ENCODE measurements at regions not wholly inside any gene's neighbourhood (a gene's known extent, or its start where the extent isn't known, plus 50 kb on each side); places are given as distances from the start of the nearest gene placed in this dataset.

- TF ChIP-seq ZHX2 (IDR thresholded peaks at IDR 0.05; ENCODE audit: low read depth): no peak
- TF ChIP-seq ZHX2 (CRISPR knock-in tag; IDR thresholded peaks at IDR 0.05; ENCODE audit: borderline replicate concordance): no peak
- peak; percentile 92 for TF ChIP-seq SAP130 (CRISPR knock-in tag; IDR thresholded peaks at IDR 0.05; ENCODE audit: low read depth)
- no peak for TF ChIP-seq KAT2B (IDR thresholded peaks at IDR 0.05; ENCODE audit: borderline replicate concordance, low read depth, low read length)
- TF ChIP-seq ZNF646 (CRISPR knock-in tag; IDR thresholded peaks at IDR 0.05): peak; percentile 59; the same call in 1 of the 2 replicates
- TF ChIP-seq ZBTB42 (CRISPR knock-in tag; IDR thresholded peaks at IDR 0.05): peak; percentile 59; the same call in 1 of the 2 replicates
- peak; percentile 76; the same call in 1 of the 2 replicates for TF ChIP-seq TFDP1 (CRISPR knock-in tag; IDR thresholded peaks at IDR 0.05; ENCODE audit: borderline replicate concordance)
- TF ChIP-seq ZC3H13 (CRISPR knock-in tag; IDR thresholded peaks at IDR 0.05): no peak; the same call in 1 of the 2 replicates
- TF ChIP-seq ZFY (CRISPR knock-in tag; IDR thresholded peaks at IDR 0.05): peak; percentile 73
- no peak for TF ChIP-seq EHMT2 (IDR thresholded peaks at IDR 0.05; ENCODE audit: borderline replicate concordance, low read depth, low read length)
- TF ChIP-seq MED13 (CRISPR knock-in tag; IDR thresholded peaks at IDR 0.05): no peak
- no peak for TF ChIP-seq MAFF (IDR thresholded peaks at IDR 0.05; ENCODE audit: low read depth, low read length)
- TF ChIP-seq ZBTB8A (CRISPR knock-in tag; IDR thresholded peaks at IDR 0.05; ENCODE audit: borderline replicate concordance, low read depth): no peak
- no peak for TF ChIP-seq TBL1XR1 (IDR thresholded peaks at IDR 0.05; ENCODE audit: borderline replicate concordance, low read length, partially characterized antibody)
- no peak for TF ChIP-seq ZNF576 (CRISPR knock-in tag; IDR thresholded peaks at IDR 0.05)
Measured at GRCh38 chr7:65750511-65751344, 122.1 kb upstream of the VKORC1L1 start (continued).
